Stomach (tissue), 8 donors: ENCODE measurements at regions not wholly inside any gene's neighbourhood (a gene's known extent, or its start where the extent isn't known, plus 50 kb on each side); places are given as distances from the start of the nearest gene placed in this dataset.

Experiments used
- DNase-seq, 2 donors: peaks; one replicate each; pipeline versions ENCODE4 v3.0.0 to v3.0.0-alpha.2; 2013 to 2019
- H3K27ac ChIP-seq, 5 donors: fragments of 200-600 bp in 4 of 5; sonication (generic) in 4 of 5; one replicate each; pipeline ENCODE4 v1.5.1; 2013 to 2019; ENCODE audit warnings: mild to moderate bottlenecking in 1 of 5, moderate library complexity in 1 of 5
- H3K27me3 ChIP-seq, 3 donors: fragments of 200-600 bp; sonication (generic); one replicate each; pipeline ENCODE4 v1.5.1; 2017 to 2019; ENCODE audit warnings: mixed run types in 1 of 3
- H3K36me3 ChIP-seq, 4 donors: fragments of 200-600 bp; sonication (generic); 1 replicate in 3 of 4; 2 replicates in 1 of 4; pipeline ENCODE4 v1.5.1; 2016 to 2019
- H3K4me1 ChIP-seq, 4 donors: fragments of 200-600 bp; sonication (generic); one replicate each; pipeline ENCODE4 v1.5.1; 2016 to 2019
- H3K4me3 ChIP-seq, 4 donors: fragments of 200-600 bp; sonication (generic) in 3 of 4; one replicate each; pipeline ENCODE4 v1.5.1; 2016 to 2019; ENCODE audit warnings: mild to moderate bottlenecking in 1 of 4
- H3K9me3 ChIP-seq, 4 donors: fragments of 200-600 bp; sonication (generic); one replicate each; pipeline ENCODE4 v1.5.1; 2016 to 2019
- EP300 ChIP-seq: sonication (generic); formaldehyde crosslinking; IDR thresholded peaks from one replicate; pipeline ENCODE4 v1.6.1; 2017; ENCODE audit warnings: antibody characterized with exemption
- POLR2A ChIP-seq, 4 donors: fragments of 450-650 bp; IDR thresholded peaks; one replicate each; pipeline ENCODE4 v1.6.1; 2016; ENCODE audit warnings: antibody characterized with exemption in 4 of 4, control low read depth in 2 of 4, mild to moderate bottlenecking in 1 of 4, moderate library complexity in 1 of 4
- POLR2AphosphoS5 ChIP-seq, 3 donors: sonication (generic); formaldehyde crosslinking; IDR thresholded peaks; one replicate each; pipeline ENCODE4 v1.6.1; 2016; ENCODE audit warnings: antibody characterized with exemption in 3 of 3
- WGBS, 5 donors: extraction: QIAGEN DNeasy Blood & Tissue Kit in 3 of 5; methylation state at CpG; one replicate each; pipeline versions ENCODE4 v1.1.5 to v1.1.7; 2013 to 2018; 5-methylcytosine and 5-hydroxymethylcytosine counted together
- intact Hi-C: fragments of 100-400 bp; cut with DNase I; formaldehyde crosslinking; loops from one replicate; pipeline ENCODE4 v1.15.1; 2023; ENCODE audit warnings: low total_unique reads
- TF ChIP-seq, protein P1 (sequence below), 7 experiments: fragments of 450-650 bp in 4 of 7; fragments of 200-600 bp in 3 of 7; sonication (generic) in 3 of 7; IDR thresholded peaks; one replicate each; pipeline ENCODE4 v1.5.1; 2016 to 2019; ENCODE audit warnings: antibody characterized with exemption in 7 of 7, control low read depth in 2 of 7, mild to moderate bottlenecking in 1 of 7
- donor health status: healthy with polysubstance abuse.
- donor health status: Bipolar disorder and iron deficiency.
- donor health status: healthy.

DNA sequence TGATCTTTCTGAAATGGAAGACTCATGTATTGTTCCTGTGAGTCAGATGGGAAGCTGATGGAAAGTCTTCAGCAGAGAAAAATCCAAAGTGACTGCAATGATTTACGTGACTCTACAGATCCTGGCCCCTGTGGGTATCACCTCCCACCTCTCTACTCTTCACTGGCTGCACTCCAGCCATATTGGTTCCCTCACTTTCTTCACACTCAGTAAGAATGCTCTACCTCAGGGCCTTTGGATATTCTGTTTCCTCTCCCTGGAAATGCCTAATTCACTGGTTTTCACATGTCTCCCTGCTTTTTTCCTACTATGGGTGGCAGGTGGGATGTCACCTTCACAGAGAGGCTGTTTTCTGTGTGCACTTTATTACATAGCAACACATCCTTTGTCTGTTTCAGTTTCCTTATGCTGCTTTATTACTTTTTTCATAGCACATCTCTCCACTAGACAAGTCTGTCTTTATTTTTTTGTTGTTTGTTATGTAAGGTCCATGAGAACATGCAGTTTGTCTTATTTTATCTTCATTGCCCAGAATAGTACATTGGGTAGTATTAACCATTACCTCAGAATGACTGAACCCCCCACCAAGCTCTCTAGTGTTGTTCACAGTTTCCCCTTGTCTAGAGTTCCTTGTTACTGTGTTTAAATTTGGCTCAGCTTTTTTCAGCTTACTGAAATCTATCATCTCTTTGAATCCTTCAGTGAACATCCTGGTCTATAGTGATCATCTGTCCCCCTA is 57.6 kb upstream of the CLNK start:
- WGBS, 5 donors, result 79 to 100% (median 84%) methylated on average over 1 of the region's 1 CpG
- H3K9me3 ChIP-seq, result no peaks in the 10 kb centered on the region
- TF ChIP-seq EP300 (no peak), POLR2A (IDR thresholded peaks at IDR 0.05) (no peak), POLR2AphosphoS5 (IDR thresholded peaks at IDR 0.05) (no peak)
- TF ChIP-seq, protein P1, sequence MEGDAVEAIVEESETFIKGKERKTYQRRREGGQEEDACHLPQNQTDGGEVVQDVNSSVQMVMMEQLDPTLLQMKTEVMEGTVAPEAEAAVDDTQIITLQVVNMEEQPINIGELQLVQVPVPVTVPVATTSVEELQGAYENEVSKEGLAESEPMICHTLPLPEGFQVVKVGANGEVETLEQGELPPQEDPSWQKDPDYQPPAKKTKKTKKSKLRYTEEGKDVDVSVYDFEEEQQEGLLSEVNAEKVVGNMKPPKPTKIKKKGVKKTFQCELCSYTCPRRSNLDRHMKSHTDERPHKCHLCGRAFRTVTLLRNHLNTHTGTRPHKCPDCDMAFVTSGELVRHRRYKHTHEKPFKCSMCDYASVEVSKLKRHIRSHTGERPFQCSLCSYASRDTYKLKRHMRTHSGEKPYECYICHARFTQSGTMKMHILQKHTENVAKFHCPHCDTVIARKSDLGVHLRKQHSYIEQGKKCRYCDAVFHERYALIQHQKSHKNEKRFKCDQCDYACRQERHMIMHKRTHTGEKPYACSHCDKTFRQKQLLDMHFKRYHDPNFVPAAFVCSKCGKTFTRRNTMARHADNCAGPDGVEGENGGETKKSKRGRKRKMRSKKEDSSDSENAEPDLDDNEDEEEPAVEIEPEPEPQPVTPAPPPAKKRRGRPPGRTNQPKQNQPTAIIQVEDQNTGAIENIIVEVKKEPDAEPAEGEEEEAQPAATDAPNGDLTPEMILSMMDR (IDR thresholded peaks at IDR 0.05), result no peak
- intact Hi-C loops, result no loop called here
- no peaks in the 10 kb centered on the region for H3K27me3 ChIP-seq
- no peaks in the 10 kb centered on the region for H3K36me3 ChIP-seq
- no peak for DNase-seq
- no peaks in the 10 kb centered on the region for H3K4me1 ChIP-seq
- no peak overlapping the region for H3K27ac ChIP-seq
- H3K4me3 ChIP-seq, result no peak overlapping the region

DNA sequence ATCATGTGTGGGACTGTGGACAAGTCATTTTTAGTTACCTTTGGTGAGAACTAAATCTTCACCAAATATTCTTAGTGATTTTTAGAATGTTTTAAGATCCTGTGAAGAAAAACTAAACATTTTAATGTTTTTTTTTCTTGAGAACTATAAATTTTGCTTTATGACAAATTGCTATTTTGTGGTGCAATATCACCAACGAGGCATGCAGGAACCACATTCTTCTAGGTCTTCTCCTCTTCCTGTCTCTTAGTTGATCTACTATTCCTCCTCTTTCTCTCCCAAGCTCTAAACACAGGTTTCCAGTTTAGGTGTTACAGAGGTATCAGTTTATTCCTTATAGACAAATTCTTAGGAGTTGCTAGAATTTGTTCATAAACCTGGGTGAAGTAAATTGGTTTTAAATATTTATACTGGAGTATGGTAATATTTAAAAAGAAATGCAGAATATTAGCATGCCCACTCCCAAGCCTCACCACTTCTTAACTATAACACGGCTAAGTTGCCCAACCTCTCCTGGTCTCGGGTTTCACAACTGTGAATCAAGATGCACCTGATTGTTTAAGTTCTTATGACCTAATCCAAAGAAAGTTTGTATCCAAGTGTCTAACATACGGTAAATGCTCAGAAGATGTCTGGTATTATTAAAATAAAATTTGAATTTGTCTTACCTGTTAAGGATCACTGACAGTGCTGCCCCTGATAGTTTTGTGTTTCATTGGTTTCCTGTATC is 56.5 kb upstream of the CLNK start:
- H3K27ac ChIP-seq, result no peak overlapping the region
- no peaks in the 10 kb centered on the region for H3K27me3 ChIP-seq
- WGBS, 5 donors, result 64 to 73% (median 67%) methylated on average over 4 of the region's 4 CpGs
- H3K36me3 ChIP-seq, result no peaks in the 10 kb centered on the region
- TF ChIP-seq POLR2A (IDR thresholded peaks at IDR 0.05), result no peak
- TF ChIP-seq POLR2AphosphoS5 (IDR thresholded peaks at IDR 0.05), result no peak
- no peak for TF ChIP-seq EP300
- TF ChIP-seq, protein P1 (IDR thresholded peaks at IDR 0.05), result no peak
- no peak for DNase-seq
- H3K4me3 ChIP-seq, result no peak overlapping the region
- H3K9me3 ChIP-seq, result no peaks in the 10 kb centered on the region
- H3K4me1 ChIP-seq, result no peaks in the 10 kb centered on the region
- intact Hi-C loops, result no loop called here

DNA sequence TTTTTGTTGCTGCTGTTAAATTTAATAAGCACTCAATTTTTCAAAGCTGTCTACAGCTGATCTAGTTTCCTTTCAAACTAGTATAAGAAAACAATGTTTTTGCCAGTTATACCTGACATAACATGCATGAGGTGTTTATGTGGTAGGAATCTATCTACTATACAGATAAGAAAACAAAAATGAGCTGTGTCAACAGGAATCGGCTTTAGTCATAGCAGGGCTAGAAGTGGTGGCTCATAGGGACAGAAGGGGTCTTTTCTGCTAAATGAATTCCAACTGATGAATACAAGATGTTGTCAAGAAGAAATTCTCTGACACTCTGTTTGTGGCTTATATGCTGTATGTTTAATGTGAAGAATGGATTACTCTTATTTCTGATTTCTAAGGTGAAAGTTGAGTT is 55.7 kb upstream of the CLNK start:
- no peaks in the 10 kb centered on the region for H3K4me1 ChIP-seq
- H3K4me3 ChIP-seq, result no peak overlapping the region
- no peaks in the 10 kb centered on the region for H3K36me3 ChIP-seq
- TF ChIP-seq EP300, result no peak
- no peak for TF ChIP-seq POLR2A (IDR thresholded peaks at IDR 0.05)
- TF ChIP-seq, protein P1 (IDR thresholded peaks at IDR 0.05), result no peak
- no peak for TF ChIP-seq POLR2AphosphoS5 (IDR thresholded peaks at IDR 0.05)
- no peak for DNase-seq
- H3K27me3 ChIP-seq, result no peaks in the 10 kb centered on the region
- WGBS, 5 donors, result 52 to 76% (median 66%) methylated on average over 1 of the region's 1 CpG
- no peak overlapping the region for H3K27ac ChIP-seq
- no peaks in the 10 kb centered on the region for H3K9me3 ChIP-seq
- intact Hi-C loops, result no loop called here

DNA sequence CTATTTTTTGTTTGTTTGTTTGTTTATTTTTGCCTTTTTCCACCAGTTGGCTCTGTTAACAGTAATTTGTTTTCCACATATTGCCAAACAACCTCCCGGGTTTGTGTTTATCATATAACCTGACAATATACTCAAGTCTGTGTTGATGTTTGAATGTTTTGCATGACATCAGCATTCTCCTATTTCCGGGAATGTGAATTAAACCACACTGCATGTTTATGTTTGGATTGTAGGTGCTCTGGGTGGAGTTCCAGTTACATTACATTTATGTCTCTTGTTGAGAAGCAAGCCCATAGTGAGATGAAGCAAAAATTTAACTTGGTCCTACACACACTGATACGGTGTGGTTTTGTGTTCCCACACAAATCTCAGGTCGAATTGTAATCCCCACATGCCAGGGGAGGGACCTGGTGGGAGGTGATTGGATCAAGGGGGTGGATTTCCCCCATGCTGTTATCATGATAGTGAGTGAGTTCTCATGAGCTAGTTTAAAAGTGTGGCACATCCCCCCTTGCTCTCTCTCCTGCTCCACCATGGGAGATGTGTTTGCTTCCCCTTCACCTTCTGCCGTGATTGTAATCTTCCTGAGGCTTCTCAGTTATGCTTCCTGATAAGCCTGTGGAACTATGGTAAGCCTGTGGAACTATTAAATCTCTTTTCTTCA is 54.4 kb upstream of the CLNK start:
- no peak for DNase-seq
- intact Hi-C loops, result no loop called here
- Histone ChIP-seq H3K4me1 (no peaks in the 10 kb centered on the region), H3K27me3 (no peaks in the 10 kb centered on the region), H3K4me3 (no peak overlapping the region), H3K36me3 (no peaks in the 10 kb centered on the region), H3K27ac (no peak overlapping the region), H3K9me3 (no peaks in the 10 kb centered on the region)
- no peak for TF ChIP-seq POLR2A (IDR thresholded peaks at IDR 0.05)
- TF ChIP-seq POLR2AphosphoS5 (IDR thresholded peaks at IDR 0.05), result no peak
- TF ChIP-seq, protein P1 (IDR thresholded peaks at IDR 0.05), result no peak
- no peak for TF ChIP-seq EP300
- WGBS, 5 donors, result 37 to 53% (median 41%) methylated on average over 5 of the region's 5 CpGs
